Mucosa of stomach (tissue), 1 donor: ENCODE measurements at regions not wholly inside any gene's neighbourhood (a gene's known extent, or its start where the extent isn't known, plus 50 kb on each side); places are given as distances from the start of the nearest gene placed in this dataset.

Experiments used
- H3K27me3 ChIP-seq: one replicate; pipeline ENCODE4 v1.7.0; 2013; ENCODE audit warnings: mild to moderate bottlenecking, low read length; ENCODE audit not compliant: control insufficient read depth, insufficient read depth
- H3K36me3 ChIP-seq: one replicate; pipeline ENCODE4 v1.7.0; 2013; ENCODE audit warnings: low read length; ENCODE audit not compliant: control insufficient read depth, insufficient read depth
- H3K4me1 ChIP-seq: one replicate; pipeline ENCODE4 v1.7.0; 2013; ENCODE audit warnings: mild to moderate bottlenecking, low read length; ENCODE audit not compliant: control insufficient read depth, insufficient read depth
- H3K4me3 ChIP-seq: one replicate; pipeline ENCODE4 v1.7.0; 2013; ENCODE audit warnings: low read length
- H3K9ac ChIP-seq: one replicate; pipeline ENCODE4 v1.7.0; 2013; ENCODE audit warnings: mild to moderate bottlenecking, low read length, moderate library complexity
- H3K9me3 ChIP-seq: one replicate; pipeline ENCODE4 v1.7.0; 2013; ENCODE audit warnings: mild to moderate bottlenecking, low read length, moderate library complexity; ENCODE audit not compliant: control insufficient read depth
- donor health status: Pancreatic carcinoma.

DNA sequence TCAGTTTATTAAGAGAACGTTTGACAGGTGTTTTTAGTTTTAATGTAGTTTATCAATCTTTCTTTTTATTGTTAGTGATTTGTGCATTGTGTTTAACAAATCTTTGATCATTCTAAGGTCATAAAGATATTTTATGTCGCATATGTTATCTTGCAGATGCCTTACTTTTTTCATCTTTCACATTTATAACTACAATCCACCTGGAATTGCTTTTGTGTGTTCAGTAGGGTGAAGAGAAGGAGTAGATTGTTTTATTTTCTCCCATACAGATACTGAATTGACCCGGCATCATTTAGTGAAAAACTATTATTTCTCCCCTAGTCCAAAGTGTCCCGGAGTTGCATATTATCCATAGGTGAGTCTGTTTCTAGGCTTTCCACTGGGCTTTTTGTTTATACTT is 179.4 kb upstream of the RGMB start:
- H3K9me3 ChIP-seq = no peaks in the 10 kb centered on the region
- H3K4me1 ChIP-seq = no peaks in the 10 kb centered on the region
- H3K36me3 ChIP-seq = no peaks in the 10 kb centered on the region
- H3K27me3 ChIP-seq = no peaks in the 10 kb centered on the region
- no peak overlapping the region for H3K4me3 ChIP-seq
- no peak overlapping the region for H3K9ac ChIP-seq

DNA sequence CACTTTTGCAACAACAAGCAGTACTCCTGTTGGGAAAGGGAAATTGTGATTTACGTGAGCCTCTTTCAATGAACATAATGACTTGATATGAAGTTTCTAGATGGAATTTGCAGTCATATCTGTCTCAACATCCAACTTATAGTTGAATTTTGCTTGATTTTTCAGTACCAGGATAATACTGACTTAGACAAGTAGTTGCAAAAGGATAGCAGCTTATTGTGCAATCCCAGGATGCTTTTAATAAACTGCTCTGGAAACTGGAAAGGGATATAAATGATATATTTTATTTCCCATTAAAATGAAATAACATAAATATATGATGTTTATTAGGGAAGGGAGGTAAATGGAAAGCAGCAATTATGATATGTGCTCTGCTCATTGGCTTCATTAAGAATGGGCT is 174.4 kb upstream of the RGMB start:
- no peak overlapping the region for H3K4me3 ChIP-seq
- no peaks in the 10 kb centered on the region for H3K4me1 ChIP-seq
- H3K9ac ChIP-seq = no peak overlapping the region
- H3K36me3 ChIP-seq = no peaks in the 10 kb centered on the region
- H3K9me3 ChIP-seq = no peaks in the 10 kb centered on the region
- no peaks in the 10 kb centered on the region for H3K27me3 ChIP-seq

DNA sequence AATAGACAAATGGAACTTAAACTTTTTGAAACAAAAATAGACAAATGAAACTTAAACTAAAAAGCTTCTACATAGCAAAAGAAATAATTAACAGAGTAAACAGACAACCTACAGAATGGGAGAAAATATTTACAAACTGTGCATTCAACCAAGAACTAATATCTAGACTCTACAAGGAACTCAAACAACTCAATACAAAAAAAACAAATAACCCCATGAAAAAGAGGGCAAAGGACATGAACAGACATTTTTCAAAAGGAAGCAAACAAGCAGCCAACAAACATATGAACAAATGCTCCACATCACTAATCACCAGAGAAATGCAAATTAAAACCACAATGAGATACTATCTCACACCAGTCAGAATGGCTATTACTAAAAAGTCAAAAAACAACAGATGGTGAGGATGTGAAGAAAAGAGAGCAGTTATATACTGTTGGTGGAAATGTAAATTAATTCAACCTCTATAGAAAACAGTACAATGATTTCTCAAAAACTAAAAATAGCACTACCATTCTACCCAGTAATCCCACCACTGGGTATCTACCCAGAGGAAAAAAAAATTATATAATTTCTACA is 170.8 kb upstream of the RGMB start:
- no peak overlapping the region for H3K9ac ChIP-seq
- H3K4me1 ChIP-seq = peaks cover 8% of the 10 kb centered on the region
- H3K27me3 ChIP-seq = no peaks in the 10 kb centered on the region
- no peaks in the 10 kb centered on the region for H3K36me3 ChIP-seq
- no peaks in the 10 kb centered on the region for H3K9me3 ChIP-seq
- no peak overlapping the region for H3K4me3 ChIP-seq

DNA sequence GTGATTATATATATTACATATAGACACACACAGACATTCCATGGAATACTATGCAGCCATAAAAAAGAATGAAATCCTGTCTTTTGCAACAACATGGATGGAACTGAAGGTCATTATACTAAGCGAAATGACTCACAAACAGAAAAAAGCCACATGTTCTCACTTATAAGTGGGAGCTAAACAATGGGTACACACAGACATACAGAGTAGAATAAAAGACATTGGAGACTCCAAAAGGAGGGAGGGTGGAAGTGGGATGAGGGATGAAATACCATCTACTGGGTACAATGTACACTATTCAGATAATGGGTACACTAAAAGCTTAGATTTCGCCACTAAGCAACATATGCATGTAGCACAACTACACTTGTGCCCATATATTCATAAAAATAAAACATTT is 170.0 kb upstream of the RGMB start:
- Histone ChIP-seq H3K4me3 (no peak overlapping the region), H3K9me3 (no peaks in the 10 kb centered on the region), H3K36me3 (no peaks in the 10 kb centered on the region), H3K27me3 (no peaks in the 10 kb centered on the region), H3K4me1 (peaks cover 8% of the 10 kb centered on the region), H3K9ac (no peak overlapping the region)

DNA sequence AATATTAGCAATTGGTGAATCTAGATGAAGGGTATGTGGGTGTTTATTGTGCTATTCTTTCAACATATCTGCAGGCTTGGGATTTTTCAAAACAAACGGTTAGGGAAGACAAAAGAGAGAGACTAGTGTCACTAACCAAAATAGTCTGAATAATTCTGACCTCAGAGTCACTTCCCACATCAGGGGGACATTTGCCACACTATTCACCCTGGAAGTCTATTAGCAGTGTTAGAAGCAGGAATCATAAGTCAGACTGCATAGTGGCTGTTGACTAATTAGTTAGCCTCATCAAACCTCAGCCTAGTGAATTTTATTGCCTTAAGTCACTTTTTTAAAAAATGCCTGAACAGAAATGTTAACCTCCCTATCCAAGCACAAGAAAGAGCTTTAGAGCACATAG is 169.2 kb upstream of the RGMB start:
- H3K36me3 ChIP-seq = no peaks in the 10 kb centered on the region
- H3K4me1 ChIP-seq = peaks cover 8% of the 10 kb centered on the region
- H3K4me3 ChIP-seq = no peak overlapping the region
- H3K9me3 ChIP-seq = no peaks in the 10 kb centered on the region
- no peak overlapping the region for H3K9ac ChIP-seq
- H3K27me3 ChIP-seq = no peaks in the 10 kb centered on the region

DNA sequence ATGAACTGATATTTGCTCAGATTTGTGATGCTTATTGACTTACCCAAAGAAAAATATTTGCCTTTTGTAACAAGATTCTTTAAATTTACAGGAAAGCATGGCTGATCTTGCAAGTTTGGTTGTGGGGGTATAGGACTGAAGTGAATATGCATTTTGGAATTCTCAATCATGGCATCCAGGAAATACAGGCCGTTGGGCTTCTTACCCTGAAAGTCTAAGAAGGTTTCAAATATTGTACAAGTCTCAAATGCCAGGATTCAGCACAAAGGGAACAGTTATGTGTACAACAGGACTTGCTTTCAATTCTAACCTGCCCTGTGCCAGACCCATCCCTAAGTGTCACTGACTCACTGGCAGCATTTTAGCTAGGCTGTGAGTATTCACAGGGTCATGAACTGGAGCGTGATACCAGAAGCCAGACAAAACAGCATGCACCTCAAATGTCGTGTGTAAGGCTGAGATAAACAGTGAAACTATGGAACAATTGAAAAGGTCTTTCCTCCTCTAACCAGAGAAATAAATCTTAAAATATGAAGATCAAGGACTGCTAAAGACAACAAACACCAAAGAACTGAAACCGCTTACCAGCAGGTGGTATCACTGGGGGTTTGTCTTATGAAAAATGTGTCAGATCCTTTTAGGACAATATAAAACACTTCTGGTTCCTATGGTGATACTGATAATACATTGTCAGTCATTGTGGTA is 168.6 kb upstream of the RGMB start:
- no peaks in the 10 kb centered on the region for H3K9me3 ChIP-seq
- H3K36me3 ChIP-seq = no peaks in the 10 kb centered on the region
- no peak overlapping the region for H3K9ac ChIP-seq
- no peaks in the 10 kb centered on the region for H3K27me3 ChIP-seq
- H3K4me1 ChIP-seq = peaks cover 8% of the 10 kb centered on the region
- H3K4me3 ChIP-seq = no peak overlapping the region

DNA sequence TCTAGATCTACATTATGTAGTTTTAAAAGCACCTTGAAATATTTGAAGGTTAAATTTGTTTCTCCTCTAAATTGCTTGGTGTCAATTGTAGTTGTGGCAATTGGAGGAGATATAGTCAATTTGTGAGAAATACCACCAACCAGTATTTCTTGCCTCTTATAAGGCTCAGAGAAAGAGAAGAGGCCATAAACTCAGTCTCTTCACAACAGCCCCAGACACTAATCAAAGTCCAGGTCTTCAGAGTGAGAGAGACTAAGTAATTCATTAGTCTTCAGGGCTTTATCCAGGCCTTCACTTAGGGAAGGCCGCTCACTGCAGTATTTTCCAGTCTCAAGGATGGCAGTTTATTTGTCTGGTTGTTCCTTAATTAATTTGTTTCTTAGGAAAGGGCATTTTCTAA is 168.0 kb upstream of the RGMB start:
- Histone ChIP-seq H3K27me3 (no peaks in the 10 kb centered on the region), H3K4me3 (no peak overlapping the region)

DNA sequence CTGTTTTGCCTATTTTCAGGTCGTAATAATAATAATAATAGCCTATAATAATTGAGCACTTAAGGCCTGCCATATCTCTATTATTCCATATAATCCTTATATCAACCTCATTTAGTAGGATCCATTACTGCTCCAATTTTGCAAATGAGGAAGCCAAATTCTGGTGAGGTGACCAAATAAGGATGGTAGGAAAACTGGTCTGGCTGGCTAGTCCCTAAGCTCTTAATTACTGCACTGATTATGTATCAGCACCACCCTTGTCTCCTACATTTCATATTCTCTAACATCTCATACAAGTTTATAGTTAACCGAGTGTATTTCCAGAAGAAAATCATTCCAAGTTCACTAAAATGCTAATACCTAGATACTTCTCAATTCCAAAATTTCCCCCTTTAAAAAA is 166.5 kb upstream of the RGMB start:
- Histone ChIP-seq H3K27me3 (no peaks in the 10 kb centered on the region), H3K9ac (no peak overlapping the region), H3K4me3 (no peak overlapping the region), H3K4me1 (peaks cover 8% of the 10 kb centered on the region), H3K9me3 (no peaks in the 10 kb centered on the region), H3K36me3 (no peaks in the 10 kb centered on the region)

More for the DNA sequence above, 168.0 kb upstream of the RGMB start:
- H3K9me3 ChIP-seq = no peaks in the 10 kb centered on the region
- no peaks in the 10 kb centered on the region for H3K36me3 ChIP-seq
- peaks cover 8% of the 10 kb centered on the region for H3K4me1 ChIP-seq
- no peak overlapping the region for H3K9ac ChIP-seq

DNA sequence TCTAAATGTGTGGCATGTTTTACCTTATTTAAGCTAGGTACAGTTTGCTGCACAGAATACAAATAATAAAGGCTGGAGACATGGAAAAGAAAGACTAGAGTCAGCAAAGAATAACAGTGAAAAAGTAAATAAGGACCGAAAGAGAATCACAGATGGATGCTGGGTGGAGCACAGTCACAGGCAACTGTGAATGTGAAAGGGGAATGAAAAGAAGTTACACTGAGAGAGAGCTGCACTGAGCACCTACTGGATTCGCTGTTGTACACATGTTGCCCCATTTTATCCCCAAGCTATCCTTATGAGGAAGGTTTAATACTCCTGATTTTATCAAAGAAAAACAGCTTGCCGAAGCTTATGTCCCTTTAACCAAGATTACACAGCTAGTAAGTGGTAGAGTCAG is 165.4 kb upstream of the RGMB start:
- no peaks in the 10 kb centered on the region for H3K27me3 ChIP-seq
- no peak overlapping the region for H3K9ac ChIP-seq
- H3K4me1 ChIP-seq = peaks cover 15% of the 10 kb centered on the region
- no peak overlapping the region for H3K4me3 ChIP-seq
- H3K9me3 ChIP-seq = no peaks in the 10 kb centered on the region
- no peaks in the 10 kb centered on the region for H3K36me3 ChIP-seq

DNA sequence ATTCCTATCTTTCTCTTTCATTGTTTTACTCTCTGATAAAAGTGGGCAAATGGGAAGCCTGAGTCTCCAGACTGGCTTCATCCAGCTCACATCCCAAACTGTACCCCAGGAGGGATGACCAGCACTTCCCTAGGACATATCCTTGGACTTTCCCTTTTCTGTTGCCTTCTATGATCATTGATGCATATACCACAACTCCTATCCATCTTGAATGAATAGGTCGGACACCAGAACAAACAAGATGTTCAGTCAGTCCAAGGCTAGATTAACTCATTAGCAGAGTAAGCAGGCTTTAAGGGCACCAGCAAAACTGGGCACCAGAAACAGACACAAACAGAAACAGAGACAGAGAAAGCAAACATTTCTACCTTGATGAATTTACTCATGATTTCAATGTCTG is 159.1 kb upstream of the RGMB start:
- Histone ChIP-seq H3K9me3 (no peaks in the 10 kb centered on the region), H3K4me1 (peaks cover 7% of the 10 kb centered on the region), H3K9ac (no peak overlapping the region), H3K4me3 (no peak overlapping the region), H3K27me3 (no peaks in the 10 kb centered on the region), H3K36me3 (no peaks in the 10 kb centered on the region)

DNA sequence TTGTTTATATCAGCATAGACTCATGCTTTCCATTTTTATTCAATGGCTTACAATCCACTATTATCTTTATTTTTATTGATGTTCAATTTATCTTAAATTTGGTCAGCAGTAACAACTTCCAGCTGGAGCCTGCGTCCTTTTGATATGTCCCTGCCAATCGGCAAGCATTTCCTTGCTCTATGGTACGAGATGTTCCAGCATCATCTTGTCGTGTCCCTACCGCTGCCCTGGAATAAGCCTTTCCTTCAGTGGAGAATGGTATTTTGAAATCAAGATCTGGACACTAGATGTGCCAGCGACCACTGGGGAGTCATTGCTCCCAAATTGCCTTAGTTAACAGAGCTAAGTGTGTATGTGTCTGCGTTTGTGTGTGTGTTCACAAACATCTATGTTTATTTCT is 151.6 kb upstream of the RGMB start:
- H3K36me3 ChIP-seq = no peaks in the 10 kb centered on the region
- no peaks in the 10 kb centered on the region for H3K27me3 ChIP-seq
- H3K9ac ChIP-seq = no peak overlapping the region
- no peaks in the 10 kb centered on the region for H3K4me1 ChIP-seq
- H3K9me3 ChIP-seq = no peaks in the 10 kb centered on the region
- no peak overlapping the region for H3K4me3 ChIP-seq

DNA sequence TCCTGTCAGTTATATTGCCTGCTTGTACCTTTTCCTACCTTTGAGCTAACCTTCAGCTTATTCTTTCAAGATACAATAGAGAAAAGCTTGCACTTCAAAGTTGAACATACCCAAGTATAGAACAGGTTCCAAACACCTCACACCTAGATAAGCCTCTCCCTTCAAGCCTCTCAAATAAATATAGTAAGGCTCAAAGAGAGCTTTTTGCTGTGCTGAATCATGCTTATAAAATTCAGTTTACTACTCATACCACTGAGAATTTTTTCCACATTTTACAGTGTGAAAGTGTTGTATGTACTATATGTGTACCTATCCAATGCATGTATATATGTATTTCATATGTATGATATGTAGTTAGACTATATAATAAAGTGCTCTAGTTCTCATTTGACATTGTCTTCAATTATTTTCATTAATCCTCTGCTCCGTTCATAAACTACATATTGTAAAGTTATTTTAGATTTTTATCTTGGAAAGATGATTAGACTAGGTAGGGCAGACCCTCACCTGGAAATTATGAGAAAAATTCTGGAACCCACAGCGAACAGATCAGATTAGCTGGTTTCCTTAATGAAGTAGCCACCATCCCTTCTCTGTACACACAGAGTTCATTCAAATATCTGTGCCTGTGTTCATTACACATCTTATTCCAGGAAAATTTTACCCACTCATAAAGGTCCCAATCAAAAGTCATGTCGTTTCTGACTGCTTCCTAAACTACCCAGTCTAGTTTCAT is 149.2 kb upstream of the RGMB start:
- Histone ChIP-seq H3K4me1 (no peaks in the 10 kb centered on the region), H3K27me3 (no peaks in the 10 kb centered on the region)

More for the DNA sequence above, 149.2 kb upstream of the RGMB start:
- no peak overlapping the region for H3K9ac ChIP-seq
- no peak overlapping the region for H3K4me3 ChIP-seq
- no peaks in the 10 kb centered on the region for H3K9me3 ChIP-seq
- H3K36me3 ChIP-seq = no peaks in the 10 kb centered on the region
